NB4 (cell line): ENCODE measurements at regions not wholly inside any gene's neighbourhood (a gene's known extent, or its start where the extent isn't known, plus 50 kb on each side); places are given as distances from the start of the nearest gene placed in this dataset.

Source experiments
- CTCF ChIP-seq: IDR thresholded peaks from one replicate; pipeline ENCODE4 v1.5.1; 2012; ENCODE audit warnings: low read depth, low read length
- MAX ChIP-seq: IDR thresholded peaks from 2 replicates; pipeline ENCODE4 v1.6.1; 2011; ENCODE audit warnings: low read depth, low read length
- POLR2A ChIP-seq: IDR thresholded peaks from 2 replicates; pipeline ENCODE4 v1.6.1; 2011; ENCODE audit warnings: mild to moderate bottlenecking; ENCODE audit not compliant: insufficient read length; ENCODE audit errors: extremely low read depth

GRCh38 chr3:124282751-124283651, 291.1 kb upstream of the ROPN1 start:
- TF ChIP-seq CTCF: no peak
- TF ChIP-seq POLR2A: no peak
- no peak for TF ChIP-seq MAX
